Activated naive CD8-positive, alpha-beta T cell treated with anti-CD3 and anti-CD28 coated beads, Interleukin-2, amount 10 ng/mL, durations not matched to agents 7 days and 5 days (primary cell): ENCODE measurements at regions not wholly inside any gene's neighbourhood (a gene's known extent, or its start where the extent isn't known, plus 50 kb on each side); places are given as distances from the start of the nearest gene placed in this dataset.

Experiments
- ATAC-seq: fragments of 150-1000 bp; cut with Tn5 transposase; one replicate; pipeline ENCODE4 v1.10.0; 2021; ENCODE audit warnings: low read depth, moderate library complexity
- POLR2A ChIA-PET: fragments of 350-600 bp; sonication (Branson Sonifier 250); formaldehyde crosslinking; loops from one replicate; lab custom pipeline; 2021; ENCODE audit warnings: antibody characterized with exemption; lab: Charles Lee
- DNase-seq: peaks from one replicate; pipeline ENCODE4 v3.0.0; 2021
- H3K27ac Mint-ChIP-seq: one replicate; pipeline ENCODE4 v1.8.0; 2022; ENCODE audit warnings: mild to moderate bottlenecking, mixed read lengths
- H3K27me3 Mint-ChIP-seq: one replicate; pipeline ENCODE4 v1.8.0; 2022; ENCODE audit warnings: mild to moderate bottlenecking, moderate library complexity, mixed read lengths
- H3K36me3 Mint-ChIP-seq: one replicate; pipeline ENCODE4 v1.8.0; 2021; ENCODE audit warnings: mild to moderate bottlenecking, mixed read lengths
- H3K4me1 Mint-ChIP-seq: one replicate; pipeline ENCODE4 v1.8.0; 2021; ENCODE audit warnings: mixed read lengths
- H3K4me3 Mint-ChIP-seq: one replicate; pipeline ENCODE4 v1.8.0; 2022; ENCODE audit warnings: mild to moderate bottlenecking, moderate library complexity, mixed read lengths
- H3K9me3 Mint-ChIP-seq: one replicate; pipeline ENCODE4 v1.8.0; 2021; ENCODE audit warnings: mixed read lengths

DNA sequence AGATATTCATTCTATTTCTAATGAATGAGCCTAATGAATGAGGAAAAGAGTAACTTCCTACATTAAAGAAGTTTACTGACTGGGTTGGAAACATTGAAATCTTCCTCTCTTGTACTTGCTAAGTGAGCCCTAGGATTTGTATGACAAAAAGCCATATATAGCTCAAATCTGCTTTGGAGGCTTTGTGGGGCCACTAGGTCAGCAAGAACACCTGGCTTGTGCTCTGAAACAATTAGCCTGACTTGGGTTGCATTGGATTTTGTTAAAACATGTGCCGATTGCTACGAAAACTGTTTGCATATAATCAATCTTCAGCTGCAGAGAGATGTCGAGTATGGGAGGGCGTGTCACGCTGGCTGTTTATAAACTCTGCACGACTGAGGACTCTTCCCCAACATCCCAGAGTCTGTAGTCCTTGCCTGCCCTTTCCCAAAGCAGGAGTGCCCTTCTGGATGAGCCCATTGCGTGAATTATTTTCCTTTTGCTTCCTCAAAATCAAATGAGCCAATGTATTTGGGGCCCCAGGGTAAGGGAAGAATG, 684.8 kb downstream of the DHX35 start:
- no peaks in the 10 kb centered on the region for H3K4me1 Mint-ChIP-seq
- H3K27me3 Mint-ChIP-seq: no peaks in the 10 kb centered on the region
- DNase-seq: no peak
- no peaks in the 10 kb centered on the region for H3K36me3 Mint-ChIP-seq
- no peak overlapping the region for H3K4me3 Mint-ChIP-seq
- H3K9me3 Mint-ChIP-seq: no peaks in the 10 kb centered on the region
- H3K27ac Mint-ChIP-seq: no peak overlapping the region
- no peak for ATAC-seq
- POLR2A ChIA-PET: no interaction called here

GRCh38 chr20:39645131-39645530, 683.0 kb downstream of the DHX35 start:
- H3K4me1 Mint-ChIP-seq: no peaks in the 10 kb centered on the region
- peaks cover 1% of the 10 kb centered on the region for H3K27me3 Mint-ChIP-seq
- no peak overlapping the region for H3K27ac Mint-ChIP-seq
- no peaks in the 10 kb centered on the region for H3K9me3 Mint-ChIP-seq
- H3K4me3 Mint-ChIP-seq: no peak overlapping the region
- DNase-seq (no peak), ATAC-seq (no peak)
- POLR2A ChIA-PET: no interaction called here
- no peaks in the 10 kb centered on the region for H3K36me3 Mint-ChIP-seq

- Mint-ChIP-seq H3K4me3 (no peak overlapping the region), H3K9me3 (no peaks in the 10 kb centered on the region), H3K4me1 (no peaks in the 10 kb centered on the region), H3K27ac (no peak overlapping the region), H3K36me3 (no peaks in the 10 kb centered on the region), H3K27me3 (peaks cover 1% of the 10 kb centered on the region)
- no peak for ATAC-seq
- POLR2A ChIA-PET: no interaction called here
- DNase-seq: no peak
Observed at GRCh38 chr20:39643292-39643691, 681.1 kb downstream of the DHX35 start.

DNA sequence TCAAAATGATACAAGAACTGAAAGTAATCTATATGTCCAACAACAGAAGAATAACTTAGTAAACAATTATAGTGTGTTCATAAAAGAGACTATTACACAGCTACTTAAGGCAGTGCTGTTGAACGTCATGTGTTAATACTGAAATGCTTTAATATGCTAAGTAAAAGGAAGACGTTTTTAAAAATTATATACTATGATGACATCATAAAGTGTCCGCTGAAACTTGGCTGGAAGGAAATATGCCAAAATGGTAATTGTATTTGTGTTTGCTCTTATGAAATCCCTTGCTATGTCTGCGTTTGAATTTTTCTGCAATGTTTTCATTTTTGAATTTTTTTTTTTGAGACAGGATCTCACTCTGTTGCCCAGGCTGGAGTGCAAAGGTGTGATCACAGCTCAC, 679.3 kb downstream of the DHX35 start:
- Mint-ChIP-seq H3K36me3 (no peaks in the 10 kb centered on the region), H3K4me1 (no peaks in the 10 kb centered on the region), H3K27me3 (peaks cover 1% of the 10 kb centered on the region), H3K9me3 (peaks cover 2% of the 10 kb centered on the region), H3K4me3 (no peak overlapping the region), H3K27ac (no peak overlapping the region)
- POLR2A ChIA-PET: no interaction called here
- DNase-seq (no peak), ATAC-seq (no peak)

DNA sequence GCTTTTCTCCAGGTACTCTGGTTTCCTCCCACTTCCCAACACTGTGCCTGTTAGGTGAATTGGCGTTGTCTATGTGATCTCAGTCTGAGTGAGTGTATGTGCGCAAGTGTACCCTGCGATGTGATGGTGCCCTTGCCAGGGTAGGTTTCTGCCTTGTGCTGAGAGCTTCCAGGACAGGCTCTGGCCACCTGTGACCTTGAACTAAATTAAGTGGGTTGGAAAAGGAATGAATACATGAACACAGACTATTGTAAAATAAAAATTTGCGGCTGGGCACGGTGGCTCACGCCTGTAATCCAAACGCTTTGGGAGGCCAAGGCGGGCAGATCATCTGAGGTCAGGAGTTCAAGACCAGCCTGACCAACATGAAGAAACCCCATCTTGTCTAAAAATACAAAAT, 678.0 kb downstream of the DHX35 start:
- Mint-ChIP-seq H3K4me1 (no peaks in the 10 kb centered on the region), H3K27me3 (peaks cover 1% of the 10 kb centered on the region), H3K4me3 (no peak overlapping the region), H3K9me3 (peaks cover 2% of the 10 kb centered on the region), H3K36me3 (no peaks in the 10 kb centered on the region), H3K27ac (no peak overlapping the region)
- no peak for ATAC-seq
- POLR2A ChIA-PET: no interaction called here
- DNase-seq: no peak

DNA sequence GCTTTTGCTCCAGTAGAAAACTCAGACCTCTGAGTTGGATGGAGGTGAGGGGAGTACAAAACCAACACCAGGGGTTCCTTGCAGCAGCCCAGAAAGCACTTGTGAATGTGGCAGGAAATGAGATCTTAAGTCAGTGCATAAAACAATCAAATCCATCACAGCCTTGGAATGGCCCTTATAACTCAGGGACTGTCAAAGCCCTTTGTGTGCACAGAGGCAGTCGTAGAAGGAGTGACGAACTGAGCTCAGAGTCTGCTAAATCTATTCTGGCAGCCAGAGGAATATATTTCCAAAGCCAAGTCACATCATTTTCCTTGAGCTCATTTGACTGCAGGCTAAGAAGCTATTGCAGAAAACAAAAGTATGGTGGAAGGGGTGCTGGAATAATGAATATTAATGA, 676.6 kb downstream of the DHX35 start:
- H3K36me3 Mint-ChIP-seq: no peaks in the 10 kb centered on the region
- POLR2A ChIA-PET: no interaction called here
- H3K4me1 Mint-ChIP-seq: no peaks in the 10 kb centered on the region
- no peak for DNase-seq
- no peak for ATAC-seq
- H3K27me3 Mint-ChIP-seq: peaks cover 1% of the 10 kb centered on the region
- peaks cover 2% of the 10 kb centered on the region for H3K9me3 Mint-ChIP-seq
- no peak overlapping the region for H3K27ac Mint-ChIP-seq
- H3K4me3 Mint-ChIP-seq: no peak overlapping the region

DNA sequence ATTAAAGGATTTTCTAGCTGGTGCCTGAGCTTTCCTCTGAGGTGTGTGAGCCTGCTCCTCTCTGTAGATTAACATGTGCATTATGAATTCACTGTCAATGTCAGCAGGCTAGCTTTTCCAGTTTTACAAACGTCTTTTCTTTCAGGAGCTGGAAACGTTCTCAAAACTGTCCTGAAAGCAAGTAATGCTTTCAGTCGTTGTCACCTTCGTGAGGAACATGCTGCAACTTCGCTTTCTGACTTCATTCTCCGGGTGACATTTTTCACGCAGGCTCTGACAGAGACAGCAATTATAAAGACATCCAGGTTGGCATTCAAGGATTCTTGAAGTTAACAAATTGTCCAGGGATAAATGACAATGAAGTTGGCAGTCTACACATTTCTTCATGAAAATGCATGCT, 671.5 kb downstream of the DHX35 start:
- POLR2A ChIA-PET: no interaction called here
- no peak for DNase-seq
- Mint-ChIP-seq H3K27me3 (no peaks in the 10 kb centered on the region), H3K4me3 (no peak overlapping the region), H3K4me1 (no peaks in the 10 kb centered on the region), H3K27ac (no peak overlapping the region), H3K9me3 (peaks cover 2% of the 10 kb centered on the region), H3K36me3 (no peaks in the 10 kb centered on the region)
- ATAC-seq: no peak

DNA sequence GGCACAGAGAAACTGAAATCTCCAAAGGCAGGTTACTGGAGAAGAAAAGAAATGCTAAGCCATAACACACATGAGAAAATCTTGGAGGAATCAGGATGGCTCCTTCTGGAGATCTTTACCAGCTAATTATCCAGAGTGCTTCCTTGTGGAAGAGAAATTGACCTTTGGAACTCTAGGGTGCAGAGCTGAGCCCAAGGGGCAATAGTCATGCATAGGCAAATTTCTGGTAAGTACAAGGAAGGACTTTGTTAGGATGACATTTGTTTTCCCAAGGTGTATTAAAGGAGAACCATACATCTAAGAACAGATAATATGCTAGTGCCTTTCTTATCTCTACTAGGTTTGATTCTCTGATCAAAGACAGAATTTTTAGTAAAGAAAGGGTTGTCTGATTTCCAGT, 670.6 kb downstream of the DHX35 start:
- Mint-ChIP-seq H3K27me3 (no peaks in the 10 kb centered on the region), H3K9me3 (peaks cover 2% of the 10 kb centered on the region), H3K27ac (no peak overlapping the region), H3K4me1 (no peaks in the 10 kb centered on the region), H3K4me3 (no peak overlapping the region), H3K36me3 (no peaks in the 10 kb centered on the region)
- DNase-seq (no peak), ATAC-seq (no peak)
- POLR2A ChIA-PET: no interaction called here

GRCh38 chr20:39632176-39632575, 670.0 kb downstream of the DHX35 start:
- DNase-seq (no peak), ATAC-seq (no peak)
- Mint-ChIP-seq H3K27me3 (no peaks in the 10 kb centered on the region), H3K36me3 (no peaks in the 10 kb centered on the region), H3K4me3 (no peak overlapping the region), H3K4me1 (no peaks in the 10 kb centered on the region), H3K27ac (no peak overlapping the region), H3K9me3 (no peaks in the 10 kb centered on the region)
- POLR2A ChIA-PET: no interaction called here

DNA sequence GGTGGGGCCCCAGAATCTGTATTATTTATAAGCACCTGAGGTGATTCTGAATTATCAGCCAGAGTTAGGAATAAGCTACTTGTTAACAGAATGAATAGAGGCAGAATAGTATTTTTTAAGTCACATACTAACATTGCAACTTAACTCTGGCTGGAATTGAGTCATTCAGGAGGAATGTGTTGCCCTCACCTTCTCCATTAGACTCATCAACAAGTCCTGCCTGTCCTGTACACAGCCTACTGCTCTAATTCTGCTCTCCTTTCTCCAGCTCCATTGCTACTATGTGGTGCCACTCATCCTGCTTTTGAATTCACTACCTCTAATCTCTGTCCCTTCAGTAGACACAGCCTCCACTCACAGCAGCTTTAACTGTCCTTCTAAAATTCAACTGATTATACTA, 669.4 kb downstream of the DHX35 start:
- Mint-ChIP-seq H3K36me3 (no peaks in the 10 kb centered on the region), H3K27ac (no peak overlapping the region), H3K4me3 (no peak overlapping the region), H3K27me3 (no peaks in the 10 kb centered on the region), H3K4me1 (no peaks in the 10 kb centered on the region), H3K9me3 (no peaks in the 10 kb centered on the region)
- POLR2A ChIA-PET: no interaction called here
- DNase-seq (no peak), ATAC-seq (no peak)

- H3K36me3 Mint-ChIP-seq: no peaks in the 10 kb centered on the region
- POLR2A ChIA-PET: no interaction called here
- no peaks in the 10 kb centered on the region for H3K27me3 Mint-ChIP-seq
- no peak for DNase-seq
- no peak overlapping the region for H3K27ac Mint-ChIP-seq
- no peaks in the 10 kb centered on the region for H3K4me1 Mint-ChIP-seq
- H3K9me3 Mint-ChIP-seq: no peaks in the 10 kb centered on the region
- ATAC-seq: no peak
- H3K4me3 Mint-ChIP-seq: no peak overlapping the region
Observed at GRCh38 chr20:39630215-39630908, 668.2 kb downstream of the DHX35 start.

DNA sequence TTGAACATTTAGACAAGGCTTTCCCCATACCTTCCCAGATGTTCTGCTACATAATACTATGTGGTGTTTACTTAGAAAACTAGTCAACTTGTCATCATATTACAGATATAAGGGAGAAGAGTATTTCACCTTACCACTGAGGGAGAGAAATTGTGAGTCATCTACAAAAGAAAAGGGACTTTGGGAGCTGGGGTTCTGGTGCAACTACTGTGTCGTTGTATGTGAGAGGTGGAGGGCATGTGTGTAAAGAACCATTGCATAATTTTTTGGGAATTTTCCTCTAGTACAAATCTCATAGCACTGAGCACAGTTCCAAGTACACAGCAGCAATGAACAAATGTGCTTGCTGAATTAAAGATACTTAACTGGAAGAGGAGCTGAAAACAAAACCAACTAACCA, 665.6 kb downstream of the DHX35 start:
- Mint-ChIP-seq H3K27ac (no peak overlapping the region), H3K4me3 (no peak overlapping the region), H3K36me3 (no peaks in the 10 kb centered on the region), H3K27me3 (no peaks in the 10 kb centered on the region), H3K4me1 (no peaks in the 10 kb centered on the region), H3K9me3 (no peaks in the 10 kb centered on the region)
- DNase-seq (no peak), ATAC-seq (no peak)
- POLR2A ChIA-PET: no interaction called here

DNA sequence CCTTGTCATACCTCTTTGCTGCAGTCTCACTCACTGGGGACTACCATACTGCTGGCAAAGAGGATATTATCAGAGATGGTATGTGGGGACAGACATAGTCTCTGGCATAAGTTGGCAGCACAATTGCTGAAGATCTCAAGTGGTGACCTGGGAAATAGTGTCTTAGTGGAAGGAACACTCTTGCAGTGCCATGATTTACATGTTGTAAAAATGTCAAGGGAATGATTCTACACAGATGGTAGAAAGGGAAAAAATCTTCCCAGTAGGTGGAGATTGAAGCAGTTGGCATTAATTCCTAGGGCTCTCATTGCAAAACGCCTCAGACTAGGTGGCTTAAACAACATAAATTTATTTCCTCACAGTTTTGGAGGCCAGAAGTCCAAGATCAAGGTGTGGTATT, 662.2 kb downstream of the DHX35 start:
- Mint-ChIP-seq H3K4me3 (no peak overlapping the region), H3K27ac (no peak overlapping the region), H3K9me3 (no peaks in the 10 kb centered on the region), H3K36me3 (no peaks in the 10 kb centered on the region), H3K27me3 (no peaks in the 10 kb centered on the region), H3K4me1 (no peaks in the 10 kb centered on the region)
- POLR2A ChIA-PET: no interaction called here
- no peak for DNase-seq
- no peak for ATAC-seq

GRCh38 chr20:39623584-39624234, 661.6 kb downstream of the DHX35 start:
- Mint-ChIP-seq H3K27me3 (no peaks in the 10 kb centered on the region), H3K27ac (no peak overlapping the region), H3K36me3 (no peaks in the 10 kb centered on the region), H3K4me3 (no peak overlapping the region), H3K9me3 (no peaks in the 10 kb centered on the region), H3K4me1 (no peaks in the 10 kb centered on the region)
- DNase-seq (no peak), ATAC-seq (no peak)
- POLR2A ChIA-PET: no interaction called here
